ENCODE measurements at regions not wholly inside any gene's neighbourhood (a gene's known extent, or its start where the extent isn't known, plus 50 kb on each side); places are given as distances from the start of the nearest gene placed in this dataset.
"Not testable (repeated sequence)": the region's sequence is repeated elsewhere in the genome, so short reads cannot be mapped to it uniquely, and the experiment has no call there.

- not testable (repeated sequence) for DNase-seq (ENCODE audit: low spot score)
Observed at GRCh38 chrX:132302687-132303086, 83.4 kb upstream of the RAP2C start.

GRCh38 chrX:132294776-132295495, 75.7 kb upstream of the RAP2C start:
- DNase-seq (ENCODE audit: low spot score): no peak

GRCh38 chrX:132294192-132294591, 74.9 kb upstream of the RAP2C start:
- DNase-seq (ENCODE audit: low spot score): no peak

- DNase-seq (ENCODE audit: low spot score): peak; percentile 75
Observed at GRCh38 chrX:132292793-132293192, 73.5 kb upstream of the RAP2C start.

- DNase-seq (ENCODE audit: low spot score): no peak
Observed at GRCh38 chrX:132277953-132278614, 58.8 kb upstream of the RAP2C start.

- DNase-seq (ENCODE audit: low spot score): no peak
Observed at GRCh38 chrX:132272826-132273225, 53.6 kb upstream of the RAP2C start.

- DNase-seq (ENCODE audit: low spot score): no peak
Observed at GRCh38 chrX:132271311-132271778, 52.1 kb upstream of the RAP2C start.

- no peak for DNase-seq (ENCODE audit: low spot score)
Observed at GRCh38 chrX:132270699-132271098, 51.5 kb upstream of the RAP2C start.

GRCh38 chrX:132270021-132270420, 50.8 kb upstream of the RAP2C start:
- DNase-seq (ENCODE audit: low spot score): no peak
